NCI-H2196 treated with DMSO at 0.1 percent for 48 hours (cell line): ENCODE measurements at regions not wholly inside any gene's neighbourhood (a gene's known extent, or its start where the extent isn't known, plus 50 kb on each side); places are given as distances from the start of the nearest gene placed in this dataset.
"Not testable (repeated sequence)": the region's sequence is repeated elsewhere in the genome, so short reads cannot be mapped to it uniquely, and the experiment has no call there.

ENCODE experiments used
- DNase-seq: peaks from one replicate; lab custom pipeline; 2025; ENCODE audit not compliant: unreplicated experiment; lab: John Stamatoyannopoulos, UW

DNA sequence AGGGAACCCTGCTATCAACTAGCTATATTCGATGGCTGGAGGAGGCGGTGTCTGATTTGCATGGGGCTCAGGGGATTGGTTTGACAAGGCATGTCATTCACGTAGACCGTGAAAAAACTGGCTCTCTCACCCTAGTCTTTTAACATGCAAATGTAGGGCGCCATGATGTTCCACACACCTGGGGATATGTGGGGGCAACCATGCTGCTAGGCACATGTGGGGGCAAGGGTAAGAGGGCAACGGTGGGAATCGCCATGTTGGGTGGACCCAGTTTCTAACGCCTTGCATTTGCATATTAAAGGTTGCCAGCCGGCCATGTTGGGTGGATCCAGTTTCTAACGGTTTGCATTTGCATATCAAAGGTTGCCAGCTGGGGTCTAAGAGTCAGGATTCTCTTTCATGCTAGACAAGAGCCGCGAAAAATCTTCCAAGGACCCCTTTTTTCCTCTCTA lies 419.2 kb upstream of the NFE2L3 start:
- no peak for DNase-seq

DNA sequence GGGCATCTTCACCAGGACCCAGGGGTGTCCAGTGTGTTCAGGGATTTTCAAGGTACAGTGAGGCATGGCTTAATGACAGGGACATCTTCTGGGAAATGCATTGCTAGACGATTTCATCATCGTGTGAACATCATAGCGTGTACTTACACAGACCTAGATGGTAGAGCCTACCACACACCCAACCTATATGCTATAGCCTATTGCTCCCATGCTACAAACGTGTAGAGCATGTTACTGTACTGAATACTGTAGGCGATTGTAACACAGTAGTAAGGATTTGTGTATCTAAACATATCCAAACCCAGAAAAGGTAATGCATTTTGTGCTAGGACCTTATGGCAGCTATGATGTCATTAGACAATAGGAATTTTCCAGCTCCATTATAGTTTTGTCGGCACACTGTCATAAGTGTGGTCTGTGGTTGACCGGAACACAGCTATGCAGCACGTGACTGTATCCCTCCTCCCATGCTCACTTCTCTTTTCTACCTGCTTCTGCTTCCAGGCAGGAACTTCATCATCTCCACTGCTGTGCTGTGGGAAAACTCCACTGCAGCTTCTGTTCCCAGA lies 416.2 kb upstream of the NFE2L3 start:
- DNase-seq, result no peak

GRCh38 chr7:25738528-25738927 lies 413.5 kb upstream of the NFE2L3 start:
- no peak for DNase-seq

DNA sequence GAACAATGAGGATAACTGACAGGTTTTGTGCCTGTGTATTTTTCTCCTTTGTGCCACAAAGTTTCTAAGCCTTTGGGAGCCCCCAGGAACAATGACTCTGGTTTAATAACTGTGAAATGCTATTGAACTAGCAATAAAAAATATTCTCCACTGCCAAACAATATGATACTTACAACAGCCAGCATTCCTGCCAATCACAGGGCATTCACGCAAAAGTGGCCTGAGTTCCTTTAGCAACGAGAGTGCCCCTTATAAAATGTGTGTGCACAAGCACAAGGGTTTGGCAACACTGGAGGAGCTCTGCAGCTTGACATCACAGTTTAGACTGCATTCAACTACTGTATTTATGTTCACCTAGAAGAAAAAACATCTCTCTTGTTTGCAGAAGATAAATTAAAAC lies 412.9 kb upstream of the NFE2L3 start:
- DNase-seq, result no peak

DNA sequence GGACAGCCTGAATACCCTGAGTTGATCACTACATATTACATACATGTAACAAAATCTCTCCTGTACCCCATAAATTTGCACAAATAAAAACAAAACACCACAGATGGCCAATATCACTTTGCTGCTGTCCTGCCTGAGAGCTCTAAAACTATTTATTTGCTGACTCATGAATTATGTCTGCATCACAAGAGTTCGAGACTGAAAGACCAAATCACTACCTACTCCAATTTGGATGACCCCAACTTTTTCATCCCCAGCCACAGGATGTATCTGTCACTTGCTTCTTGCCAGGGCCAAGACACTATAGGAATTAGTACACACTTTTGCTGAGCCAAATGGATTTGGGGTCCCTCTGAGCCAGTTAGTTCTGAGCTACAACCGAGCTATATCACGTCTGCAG lies 409.7 kb upstream of the NFE2L3 start:
- DNase-seq, result no peak

DNA sequence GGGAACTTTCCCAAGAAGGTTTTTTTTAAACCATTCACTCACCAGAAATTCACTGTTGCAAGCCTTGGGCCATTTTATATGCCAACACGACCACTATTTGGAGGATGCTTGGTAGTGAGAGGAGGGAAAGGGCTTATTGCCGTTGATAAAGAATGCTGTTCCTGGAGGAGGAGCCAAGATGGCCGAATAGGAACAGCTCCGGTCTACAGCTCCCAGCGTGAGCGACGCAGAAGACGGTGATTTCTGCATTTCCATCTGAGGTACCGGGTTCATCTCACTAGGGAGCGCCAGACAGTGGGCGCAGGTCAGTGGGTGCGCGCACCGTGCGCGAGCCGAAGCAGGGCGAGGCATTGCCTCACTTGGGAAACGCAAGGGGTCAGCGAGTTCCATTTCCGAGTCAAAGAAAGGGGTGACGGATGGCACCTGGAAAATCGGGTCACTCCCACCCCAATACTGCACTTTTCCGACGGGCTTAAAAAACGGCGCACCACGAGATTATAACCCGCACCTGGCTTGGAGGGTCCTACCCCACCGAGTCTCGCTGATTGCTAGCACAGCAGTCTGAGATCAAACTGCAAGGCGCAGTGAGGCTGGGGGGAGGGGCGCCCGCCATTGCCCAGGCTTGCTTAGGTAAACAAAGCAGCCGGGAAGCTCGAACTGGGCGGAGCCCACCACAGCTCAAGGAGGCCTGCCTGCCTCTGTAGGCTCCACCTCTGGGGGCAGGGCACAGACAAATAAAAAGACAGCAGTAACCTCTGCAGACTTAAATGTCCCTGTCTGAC lies 408.1 kb upstream of the NFE2L3 start:
- DNase-seq, result not testable (repeated sequence)

- no peak for DNase-seq
Observed at GRCh38 chr7:25750744-25751508, 401.1 kb upstream of the NFE2L3 start.

GRCh38 chr7:25752154-25752553 lies 399.8 kb upstream of the NFE2L3 start:
- DNase-seq, result no peak

- DNase-seq, result no peak
Observed at GRCh38 chr7:25752967-25753791, 398.8 kb upstream of the NFE2L3 start.

DNA sequence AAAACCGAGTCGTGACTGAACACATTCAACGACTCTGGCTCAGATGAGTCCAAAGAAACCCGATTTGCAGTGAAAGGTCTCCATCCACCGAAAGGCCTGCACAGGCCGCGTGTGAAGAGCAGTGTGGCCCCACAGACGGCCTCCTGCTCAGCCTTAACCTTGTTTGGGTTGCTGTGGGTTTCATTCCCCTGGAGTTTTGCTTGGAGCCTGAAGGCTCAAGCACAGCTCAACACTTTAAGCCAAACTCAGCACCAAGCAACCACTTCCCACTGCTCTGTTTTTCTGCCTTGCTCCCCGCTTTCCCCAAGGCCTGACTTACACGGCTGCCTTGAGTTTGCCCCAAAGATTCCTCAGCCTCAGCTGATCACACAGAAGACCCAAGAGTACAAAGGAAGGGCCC lies 398.2 kb upstream of the NFE2L3 start:
- no peak for DNase-seq

DNA sequence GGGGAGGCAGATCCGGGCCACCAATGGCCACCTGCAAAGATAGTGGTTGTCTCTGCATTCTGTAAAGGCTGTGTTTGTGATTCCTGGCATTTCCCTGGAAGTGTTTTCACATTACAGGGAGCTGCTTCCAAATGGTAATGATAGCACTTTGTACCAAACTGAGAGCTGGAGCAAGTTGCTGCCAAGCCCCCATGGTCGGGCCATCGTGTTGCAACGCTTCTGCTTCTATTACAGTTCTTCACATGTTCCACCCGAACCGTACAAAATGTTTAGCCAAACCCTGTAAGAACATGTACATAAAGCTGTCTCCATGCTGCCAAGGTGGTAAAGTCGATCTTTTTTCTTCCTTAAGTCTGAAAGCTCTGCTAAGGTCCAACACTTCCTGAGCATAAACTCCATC lies 397.7 kb upstream of the NFE2L3 start:
- no peak for DNase-seq

DNA sequence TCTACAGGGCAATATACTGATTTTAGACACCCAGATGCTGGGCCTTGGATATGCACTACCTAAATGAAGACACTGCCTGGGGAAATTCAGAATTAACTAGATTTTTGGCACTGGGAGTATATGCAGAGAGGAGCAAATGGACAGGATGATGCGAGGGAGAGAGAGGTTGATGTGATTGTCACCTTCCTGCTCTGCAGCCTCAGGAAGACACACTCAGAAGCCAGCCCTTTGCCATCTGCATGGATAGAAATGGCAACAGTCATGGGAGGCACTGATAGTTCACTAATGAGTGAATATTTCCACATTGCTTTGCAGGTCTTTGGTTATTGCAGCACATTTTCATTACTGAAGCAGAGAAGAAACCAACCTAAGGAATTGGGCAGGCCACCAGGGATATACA lies 397.2 kb upstream of the NFE2L3 start:
- no peak for DNase-seq

DNA sequence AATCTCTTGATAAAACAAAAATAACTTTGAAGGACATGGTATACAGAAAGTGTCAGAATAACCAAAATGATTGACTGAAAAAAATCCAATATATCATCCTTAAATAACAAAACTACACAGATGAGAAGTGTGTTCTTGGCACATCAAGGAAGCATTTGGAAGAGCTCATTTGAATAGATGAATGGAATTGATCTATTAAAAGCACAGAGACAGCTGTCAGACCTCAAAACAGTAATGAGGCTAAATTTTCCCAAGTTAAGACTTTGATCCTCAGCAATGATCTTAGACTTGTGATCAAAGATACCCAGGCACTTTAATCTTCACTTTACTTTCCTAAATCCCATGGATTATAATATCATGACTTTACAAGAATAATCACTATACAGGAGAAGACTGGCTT lies 395.4 kb upstream of the NFE2L3 start:
- no peak for DNase-seq

- no peak for DNase-seq
Observed at GRCh38 chr7:25758559-25758958, 393.4 kb upstream of the NFE2L3 start.

DNA sequence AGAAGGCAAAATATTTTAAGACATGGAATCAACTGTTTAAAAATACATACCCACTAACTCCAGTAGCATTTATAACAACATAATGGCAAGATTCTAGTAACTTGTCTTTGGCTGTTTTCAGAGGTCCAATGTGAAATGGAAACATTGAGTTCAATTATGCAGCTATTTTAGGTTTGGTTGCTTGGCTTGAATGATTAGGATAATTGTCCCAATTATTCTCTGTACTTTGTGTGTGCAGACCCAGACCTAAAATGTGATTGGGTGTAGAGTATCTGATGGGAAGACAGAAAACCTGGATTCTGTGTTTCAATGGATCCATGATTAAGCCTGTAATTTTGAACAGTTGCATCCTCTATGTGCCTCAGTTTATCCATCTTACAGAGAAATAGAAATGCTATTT lies 392.7 kb upstream of the NFE2L3 start:
- DNase-seq, result no peak

DNA sequence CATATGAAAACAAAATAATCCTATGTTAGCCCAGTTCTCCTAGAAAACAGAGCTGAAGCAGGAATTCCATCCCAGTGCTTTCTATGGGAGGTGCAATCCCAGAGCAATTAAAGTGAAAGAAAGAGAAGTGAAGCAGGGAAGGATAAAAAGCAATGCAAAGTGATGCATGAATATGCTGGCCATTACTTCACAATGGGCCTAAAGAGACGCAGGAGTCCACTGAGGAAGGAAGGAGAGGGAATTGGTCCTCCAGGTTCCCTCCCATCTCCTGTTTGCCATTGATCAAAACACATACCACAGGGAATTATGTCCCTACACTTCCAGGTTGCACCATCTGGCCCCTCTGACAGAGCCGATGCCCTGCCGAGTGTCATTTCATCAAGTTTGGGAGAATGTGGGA lies 392.2 kb upstream of the NFE2L3 start:
- no peak for DNase-seq

- DNase-seq, result no peak
Observed at GRCh38 chr7:25762511-25763462, 389.2 kb upstream of the NFE2L3 start.

GRCh38 chr7:25763463-25763860 lies 388.5 kb upstream of the NFE2L3 start:
- DNase-seq, result no peak

- no peak for DNase-seq
Observed at GRCh38 chr7:25765110-25765655, 386.8 kb upstream of the NFE2L3 start.

DNA sequence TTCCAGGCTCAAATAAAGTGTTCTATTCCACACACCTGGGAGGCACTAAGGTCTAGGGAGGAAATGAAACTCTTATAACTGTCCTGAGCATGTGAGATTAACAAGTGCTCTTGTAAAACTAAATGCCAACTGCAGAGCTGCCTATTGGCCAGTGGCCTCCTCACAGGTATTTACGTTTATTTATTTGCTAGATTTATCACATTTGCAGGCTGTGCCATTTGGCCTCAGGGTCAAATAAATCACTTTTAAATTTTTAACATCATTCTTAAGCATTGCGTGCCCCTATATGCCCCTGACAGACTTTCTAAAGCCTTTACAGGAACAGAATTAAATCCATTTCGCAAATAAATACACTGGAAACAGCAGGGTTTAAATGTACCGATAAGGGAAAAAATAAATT lies 381.8 kb upstream of the NFE2L3 start:
- DNase-seq, result no peak
